Body of pancreas (tissue), 4 donors: ENCODE measurements at regions not wholly inside any gene's neighbourhood (a gene's known extent, or its start where the extent isn't known, plus 50 kb on each side); places are given as distances from the start of the nearest gene placed in this dataset.

ENCODE experiments used
- POLR2A ChIP-seq, 3 donors: fragments of 450-650 bp; IDR thresholded peaks; one replicate each; pipeline ENCODE4 v1.6.1; 2016; ENCODE audit warnings: antibody characterized with exemption in 3 of 3, mild to moderate bottlenecking in 2 of 3
- TF ChIP-seq, protein P1 (sequence below), 7 experiments: fragments of 450-650 bp in 4 of 7; fragments of 200-600 bp in 3 of 7; sonication (generic) in 3 of 7; IDR thresholded peaks; one replicate each; pipeline ENCODE4 v1.5.1; 2016 to 2019; ENCODE audit warnings: antibody characterized with exemption in 7 of 7

DNA sequence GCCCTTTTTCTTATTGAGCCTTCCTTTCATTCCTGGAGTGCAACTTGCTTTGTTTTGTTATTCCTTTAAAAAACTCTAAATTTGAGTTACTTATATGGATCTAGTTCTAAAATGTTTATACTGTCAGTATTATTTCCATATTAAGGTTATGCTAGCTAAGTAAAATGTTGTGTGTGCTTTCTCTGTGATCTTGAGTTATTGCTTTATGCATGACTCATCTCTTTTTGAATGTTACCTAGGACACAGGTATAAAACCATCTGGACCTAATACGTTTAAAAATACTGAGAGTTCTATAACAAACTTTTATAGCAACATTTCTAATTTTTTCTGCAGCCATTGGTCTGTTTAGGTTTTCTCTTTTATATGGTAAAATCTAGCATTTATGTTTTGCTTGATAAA is 132.8 kb upstream of the LGR5 start:
- TF ChIP-seq, protein P1, sequence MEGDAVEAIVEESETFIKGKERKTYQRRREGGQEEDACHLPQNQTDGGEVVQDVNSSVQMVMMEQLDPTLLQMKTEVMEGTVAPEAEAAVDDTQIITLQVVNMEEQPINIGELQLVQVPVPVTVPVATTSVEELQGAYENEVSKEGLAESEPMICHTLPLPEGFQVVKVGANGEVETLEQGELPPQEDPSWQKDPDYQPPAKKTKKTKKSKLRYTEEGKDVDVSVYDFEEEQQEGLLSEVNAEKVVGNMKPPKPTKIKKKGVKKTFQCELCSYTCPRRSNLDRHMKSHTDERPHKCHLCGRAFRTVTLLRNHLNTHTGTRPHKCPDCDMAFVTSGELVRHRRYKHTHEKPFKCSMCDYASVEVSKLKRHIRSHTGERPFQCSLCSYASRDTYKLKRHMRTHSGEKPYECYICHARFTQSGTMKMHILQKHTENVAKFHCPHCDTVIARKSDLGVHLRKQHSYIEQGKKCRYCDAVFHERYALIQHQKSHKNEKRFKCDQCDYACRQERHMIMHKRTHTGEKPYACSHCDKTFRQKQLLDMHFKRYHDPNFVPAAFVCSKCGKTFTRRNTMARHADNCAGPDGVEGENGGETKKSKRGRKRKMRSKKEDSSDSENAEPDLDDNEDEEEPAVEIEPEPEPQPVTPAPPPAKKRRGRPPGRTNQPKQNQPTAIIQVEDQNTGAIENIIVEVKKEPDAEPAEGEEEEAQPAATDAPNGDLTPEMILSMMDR (IDR thresholded peaks at IDR 0.05) = no peak
- no peak for TF ChIP-seq POLR2A (IDR thresholded peaks at IDR 0.05)
